Omental fat pad (tissue), 3 donors: ENCODE measurements at regions not wholly inside any gene's neighbourhood (a gene's known extent, or its start where the extent isn't known, plus 50 kb on each side); places are given as distances from the start of the nearest gene placed in this dataset.

ENCODE experiments used
- ATAC-seq: fragments of 150-250 bp; one replicate; pipeline ENCODE4 v1.9.1; 2016; ENCODE audit warnings: mild to moderate bottlenecking, moderate library complexity; ENCODE audit not compliant: low FRiP score
- DNase-seq: peaks from one replicate; pipeline ENCODE4 v3.0.0-alpha.2; 2019; ENCODE audit warnings: low spot score
- CTCF ChIP-seq, 3 donors: fragments of 450-650 bp; IDR thresholded peaks; one replicate each; pipeline ENCODE4 v1.5.1; 2016 to 2017; ENCODE audit warnings: antibody characterized with exemption in 3 of 3, mild to moderate bottlenecking in 3 of 3, moderate library complexity in 2 of 3

GRCh38 chr3:159667261-159667660 is 321.4 kb upstream of the IL12A start:
- ATAC-seq, result no peak
- no peak for DNase-seq
- no peak for TF ChIP-seq CTCF (IDR thresholded peaks at IDR 0.05)

- DNase-seq, result no peak
- no peak for TF ChIP-seq CTCF (IDR thresholded peaks at IDR 0.05)
- no peak for ATAC-seq
Measured at GRCh38 chr3:159668461-159668860, 320.2 kb upstream of the IL12A start.

GRCh38 chr3:159668990-159669476 is 319.6 kb upstream of the IL12A start:
- no peak for DNase-seq
- peak; percentile 43 for ATAC-seq
- TF ChIP-seq CTCF (IDR thresholded peaks at IDR 0.05), result no peak

GRCh38 chr3:159669766-159670165 is 318.9 kb upstream of the IL12A start:
- TF ChIP-seq CTCF (IDR thresholded peaks at IDR 0.05), result no peak
- DNase-seq, result no peak
- no peak for ATAC-seq

- ATAC-seq, result no peak
- DNase-seq, result no peak
- TF ChIP-seq CTCF (IDR thresholded peaks at IDR 0.05), result no peak
Measured at GRCh38 chr3:159672728-159673688, 315.6 kb upstream of the IL12A start.

GRCh38 chr3:159674583-159674982 is 314.1 kb upstream of the IL12A start:
- ATAC-seq (no peak), DNase-seq (no peak)
- no peak for TF ChIP-seq CTCF (IDR thresholded peaks at IDR 0.05)

- no peak for TF ChIP-seq CTCF (IDR thresholded peaks at IDR 0.05)
- DNase-seq, result no peak
- no peak for ATAC-seq
Measured at GRCh38 chr3:159675285-159675684, 313.4 kb upstream of the IL12A start.
